ENCODE measurements at regions not wholly inside any gene's neighbourhood (a gene's known extent, or its start where the extent isn't known, plus 50 kb on each side); places are given as distances from the start of the nearest gene placed in this dataset.
A peak's percentile ranks its signal among the peaks of the same experiment; 100 is the strongest.

DNA sequence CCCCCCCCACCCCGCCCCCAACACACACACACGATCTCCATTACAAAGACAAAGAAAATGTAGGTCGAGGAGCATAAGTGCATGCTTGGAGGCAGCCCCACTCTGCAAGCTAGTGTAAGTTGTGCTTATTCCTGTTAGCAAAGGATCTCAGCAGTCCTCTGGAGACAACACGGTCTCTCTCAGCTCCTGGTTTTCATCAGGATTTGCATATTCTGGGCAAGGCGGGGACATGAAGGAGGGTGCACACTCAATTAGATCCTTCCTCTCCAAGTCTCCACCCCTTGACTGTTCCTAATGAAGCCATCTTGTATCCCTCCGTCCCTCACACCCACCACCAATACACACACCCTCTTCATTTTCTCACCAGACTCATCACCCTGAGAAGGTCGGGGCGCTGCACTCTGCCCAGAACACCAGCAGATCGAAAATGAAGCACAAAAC is 63.8 kb downstream of the MRPL46 start:
- no peak for DNase-seq (ENCODE audit: low read depth in 3 of 3)

DNA sequence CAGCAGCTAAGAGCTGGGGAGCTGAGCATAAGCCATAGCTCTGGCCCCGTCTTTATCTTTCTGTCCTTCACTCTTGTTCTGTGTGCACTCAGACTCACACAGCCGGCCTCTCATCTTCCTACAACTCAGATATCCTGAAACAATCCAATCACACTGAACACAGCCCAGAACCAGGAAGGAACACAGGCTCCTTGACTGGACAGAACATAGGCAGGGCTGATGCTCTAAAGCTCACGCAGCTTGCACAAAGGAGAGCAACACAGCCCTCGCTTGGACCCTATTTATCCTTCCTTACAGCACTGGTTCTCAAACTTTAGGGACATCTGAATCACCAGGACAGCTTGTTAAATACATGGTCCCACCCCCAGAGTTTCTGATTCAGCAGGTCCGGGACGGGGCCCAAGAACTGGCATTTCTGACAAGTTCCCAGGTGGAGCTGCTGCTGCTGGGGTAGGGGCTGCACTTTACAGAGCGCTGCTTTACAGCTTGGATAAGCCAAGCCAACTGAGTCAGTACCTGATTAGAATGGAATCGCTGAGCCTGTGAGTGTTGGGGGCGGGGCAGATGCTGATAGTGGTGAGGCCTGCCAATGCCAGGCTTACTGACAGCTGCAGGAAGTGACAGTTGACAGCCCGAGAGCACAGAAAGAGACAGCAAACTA is 65.1 kb downstream of the MRPL46 start:
- peak in 1 of 3 experiments; percentile 35 for DNase-seq (ENCODE audit: low read depth in 3 of 3)

DNA sequence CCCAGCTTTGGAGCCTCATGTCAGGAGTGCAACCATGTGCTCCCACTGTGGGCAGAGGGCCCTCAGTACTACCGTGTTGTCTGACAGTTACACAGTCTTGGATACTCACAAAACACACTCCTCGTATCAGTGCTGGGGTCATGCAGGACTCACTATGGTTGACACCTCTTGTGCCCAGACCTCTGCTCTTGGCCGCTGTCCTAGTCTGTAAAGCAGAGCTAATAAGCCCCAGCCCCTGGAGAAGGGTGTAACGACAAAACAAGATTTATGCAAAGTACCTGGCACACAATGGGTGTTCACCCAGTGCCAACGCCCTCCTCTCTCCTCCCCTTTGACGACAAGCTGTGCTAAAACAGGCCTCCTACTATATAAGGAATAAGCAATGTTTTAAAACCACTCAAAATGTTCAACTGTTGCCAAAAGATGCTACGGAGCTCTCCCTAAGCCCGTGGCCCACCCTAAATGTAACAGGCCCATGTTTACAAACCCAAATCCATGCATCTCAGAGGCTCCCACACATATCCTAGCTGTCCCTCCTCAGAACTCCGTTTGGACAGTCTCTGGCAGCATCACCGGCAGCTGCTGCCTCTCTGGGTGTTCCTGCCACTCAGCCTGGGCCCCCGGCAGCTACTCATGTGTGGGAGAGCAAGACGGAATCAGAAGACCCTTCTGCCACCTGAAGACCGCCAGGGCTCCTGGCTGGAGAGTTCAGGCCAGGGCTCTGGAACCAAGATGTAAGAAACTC is 65.8 kb downstream of the MRPL46 start:
- DNase-seq (ENCODE audit: low read depth in 3 of 3): no peak

DNA sequence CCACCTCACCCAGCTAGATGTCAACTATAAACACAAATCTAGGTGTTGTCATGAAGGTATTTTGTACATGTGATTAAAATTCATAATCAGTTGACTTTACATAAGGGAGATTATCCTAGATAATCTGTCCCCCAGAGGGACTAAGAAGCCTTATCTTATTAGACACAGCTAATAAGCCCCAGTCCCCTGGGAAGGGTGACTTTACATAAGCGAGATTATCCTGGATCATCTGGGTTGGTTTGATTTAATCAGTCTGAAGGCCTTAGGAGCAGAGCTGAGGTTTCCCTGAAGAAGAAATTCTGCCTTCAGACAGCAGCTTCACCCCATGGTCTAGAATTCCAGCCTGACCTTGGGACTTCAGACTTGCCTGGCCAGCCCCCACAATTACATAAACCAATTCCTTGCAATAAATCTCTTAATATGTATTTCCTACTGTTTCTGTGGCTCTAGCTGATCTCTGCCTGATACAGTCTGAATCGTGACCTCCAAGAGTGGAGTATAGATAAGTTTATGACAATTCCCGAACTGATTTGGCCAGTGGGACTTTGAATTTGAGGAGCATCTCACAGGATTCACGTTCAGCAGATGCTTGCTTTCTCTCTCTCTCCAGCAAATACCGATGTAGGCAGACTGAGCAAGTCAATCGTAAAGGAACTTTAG is 66.5 kb downstream of the MRPL46 start:
- DNase-seq (ENCODE audit: low read depth in 3 of 3): no peak

DNA sequence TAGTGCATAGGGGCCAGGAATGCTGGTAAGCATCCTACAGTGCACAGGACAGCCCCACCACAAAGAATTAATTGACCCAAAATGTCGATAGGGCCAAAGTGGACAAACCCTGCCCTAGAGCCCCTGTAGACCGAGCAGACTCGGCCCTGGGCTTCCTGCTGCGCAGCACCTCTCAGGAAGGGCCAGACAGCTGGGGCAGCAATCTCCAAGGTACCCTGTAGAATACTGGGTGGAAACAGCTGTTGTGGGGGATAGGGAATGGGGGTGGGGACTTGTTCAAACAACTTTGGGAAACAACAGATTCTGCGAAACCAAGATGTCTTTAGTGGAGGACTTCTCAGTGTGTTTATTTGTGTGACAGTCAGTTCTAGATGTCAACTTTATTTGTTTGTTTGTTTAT is 67.1 kb downstream of the MRPL46 start:
- DNase-seq (ENCODE audit: low read depth in 3 of 3): no peak

DNA sequence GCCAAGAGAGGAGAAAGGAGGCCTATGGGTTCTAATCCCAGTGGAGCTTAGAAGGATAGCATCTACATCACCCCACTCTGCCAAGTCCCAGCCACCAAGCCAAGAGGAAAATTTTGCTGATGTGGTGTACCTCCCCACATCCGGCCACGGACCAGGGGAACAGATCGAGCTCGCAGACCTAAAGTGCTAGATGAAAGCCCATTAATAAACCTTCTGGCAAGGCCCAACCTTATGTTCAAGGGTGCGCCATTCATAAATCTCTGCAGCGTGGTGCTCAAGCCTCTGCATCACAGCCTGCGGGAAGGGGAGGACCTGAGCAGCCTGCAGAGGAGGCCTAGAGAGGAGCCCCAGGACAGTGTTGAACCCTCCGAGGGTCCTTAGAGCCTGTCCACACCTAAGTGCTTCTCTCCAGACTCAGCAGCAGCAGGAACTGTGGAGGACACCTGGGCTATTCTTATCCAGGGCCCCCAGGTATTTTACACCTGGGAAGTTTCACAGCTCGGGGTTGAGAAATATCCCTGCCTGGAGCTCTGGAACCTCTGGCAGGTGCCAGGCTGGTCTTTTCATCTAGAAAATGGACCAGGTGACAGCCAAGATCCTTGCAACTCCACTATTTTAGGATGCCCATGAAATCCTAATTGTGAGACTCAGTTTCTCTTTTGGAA is 68.0 kb downstream of the MRPL46 start:
- no peak for DNase-seq (ENCODE audit: low read depth in 3 of 3)

DNA sequence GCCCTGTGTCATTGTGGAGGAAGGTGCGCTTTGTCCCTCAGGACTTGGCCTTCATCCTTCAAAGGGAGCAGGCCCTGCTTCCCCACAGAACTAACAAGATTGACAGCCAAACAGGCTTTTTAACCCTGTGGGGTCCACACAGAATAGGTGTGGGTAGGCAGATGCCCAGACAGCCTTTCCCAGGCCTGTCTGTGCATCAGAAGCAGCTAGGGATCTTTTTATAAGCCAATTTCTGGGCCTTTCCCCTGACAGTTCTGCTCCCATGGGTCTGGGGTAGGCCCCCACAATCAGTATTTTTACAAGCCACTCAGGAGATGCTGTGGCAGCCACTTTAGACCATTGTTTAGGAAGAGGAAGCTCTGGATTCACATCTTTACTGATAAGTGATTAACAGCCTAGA is 69.2 kb downstream of the MRPL46 start:
- DNase-seq (ENCODE audit: low read depth in 3 of 3): no peak

DNA sequence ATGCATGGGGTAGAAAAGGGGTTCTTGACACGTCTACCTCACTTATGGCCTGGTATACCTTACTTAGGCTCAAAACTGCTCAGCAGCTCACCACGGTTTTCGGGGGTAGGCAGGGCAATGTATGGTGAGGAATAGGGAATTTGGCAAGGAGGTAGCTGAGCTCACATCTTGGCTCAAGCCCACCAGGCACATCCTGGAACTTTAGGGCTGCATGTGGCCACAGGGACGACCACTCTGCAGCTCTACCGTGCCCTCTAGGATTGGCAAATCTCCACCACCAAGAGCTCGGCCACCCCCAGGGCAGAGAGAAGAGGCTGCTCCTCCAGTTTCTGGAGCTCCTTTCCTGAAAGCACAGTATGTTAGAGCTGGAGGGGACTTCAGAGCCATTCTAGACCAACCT is 69.7 kb downstream of the MRPL46 start:
- DNase-seq (ENCODE audit: low read depth in 3 of 3): no peak

DNA sequence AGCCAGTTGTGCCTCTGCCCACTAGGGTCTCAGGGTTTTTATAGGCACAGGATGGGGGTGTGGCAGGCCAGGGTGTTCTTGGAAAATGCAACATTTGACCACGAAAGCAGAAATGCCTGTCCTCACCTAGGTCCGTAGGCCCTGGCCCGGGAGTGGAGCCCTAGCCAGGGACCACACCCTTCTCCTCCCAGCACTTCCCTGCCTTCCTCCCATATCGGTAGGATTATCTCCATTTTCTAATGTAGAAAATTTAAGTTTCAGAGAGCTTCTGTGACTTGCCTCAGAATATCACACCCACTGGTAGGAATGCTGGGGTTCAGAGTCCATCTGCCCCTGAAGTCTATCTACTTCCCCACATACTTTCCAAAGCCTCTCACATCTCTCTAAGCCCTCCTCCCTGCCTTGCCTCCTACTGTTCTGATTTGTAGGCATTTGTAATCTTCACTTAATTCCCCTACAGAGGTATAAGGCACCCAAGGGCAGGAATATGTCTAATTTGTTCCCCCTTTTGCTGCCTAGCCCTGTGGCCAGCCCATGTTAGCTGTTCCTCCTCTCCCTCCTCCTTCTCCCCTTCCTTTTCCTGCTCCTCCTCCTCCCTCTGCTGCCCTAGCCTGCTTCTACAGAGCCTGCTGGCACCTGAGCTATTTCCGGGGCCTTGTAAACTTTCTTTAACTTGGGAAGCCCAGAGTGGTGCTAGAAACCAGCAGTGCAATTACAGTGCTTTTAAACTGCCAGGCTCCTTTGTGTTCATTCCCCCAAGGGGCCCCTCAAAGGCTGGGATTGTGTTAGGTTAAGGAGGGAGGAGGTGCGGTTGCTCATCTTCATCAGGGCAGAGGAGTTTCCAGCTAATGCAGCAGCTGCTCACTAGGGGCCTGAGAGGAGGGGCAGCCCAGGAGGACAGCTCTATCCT is 71.1 kb downstream of the MRPL46 start:
- no peak for DNase-seq (ENCODE audit: low read depth in 3 of 3)

DNA sequence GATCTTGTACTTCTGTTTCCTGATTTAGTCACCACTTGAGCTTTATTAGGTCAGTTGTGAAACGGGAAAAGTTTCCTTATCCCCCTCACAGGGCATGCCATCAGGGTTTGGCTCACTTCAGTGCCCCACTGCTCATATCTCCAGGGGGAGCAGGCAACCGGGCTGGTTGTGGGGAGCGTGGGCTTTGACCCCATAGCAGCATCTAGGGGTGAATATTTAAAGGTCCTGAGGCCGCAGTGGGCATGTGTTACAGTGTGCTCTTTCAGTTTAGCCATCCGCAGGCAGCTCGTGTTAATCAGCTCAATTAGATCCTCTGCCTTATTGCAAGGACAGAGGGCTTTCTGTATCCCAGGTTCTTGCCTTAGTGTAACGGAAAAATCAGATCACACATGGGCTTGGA is 71.9 kb downstream of the MRPL46 start:
- no peak for DNase-seq (ENCODE audit: low read depth in 3 of 3)

DNA sequence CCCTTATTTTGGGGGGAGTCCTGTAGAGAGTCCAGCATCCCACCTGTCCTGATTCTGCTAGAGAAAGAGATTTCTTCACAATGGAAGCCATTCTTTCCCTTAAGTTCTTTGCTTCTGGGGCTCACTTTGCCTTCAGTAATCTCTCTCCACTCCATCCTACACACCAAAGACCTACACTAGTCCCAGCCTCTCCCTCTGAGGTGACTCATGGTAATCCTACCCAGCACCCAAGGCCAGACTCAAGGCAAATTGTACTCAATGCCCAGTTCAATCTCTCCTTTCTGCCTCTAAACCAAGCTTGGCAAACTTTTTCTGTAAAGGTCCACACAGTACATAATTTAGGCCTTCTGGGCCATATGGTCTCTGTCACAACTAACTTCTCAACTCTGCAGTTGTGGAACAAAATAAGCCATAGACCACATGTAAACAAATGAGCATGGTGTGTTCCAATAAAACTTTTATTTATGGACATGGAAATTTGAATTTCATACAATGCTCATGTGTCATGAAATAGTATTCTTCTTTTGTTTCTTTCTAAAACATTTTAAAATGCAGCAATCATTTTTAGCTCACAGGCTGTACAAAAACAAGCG is 72.5 kb downstream of the MRPL46 start:
- no peak for DNase-seq (ENCODE audit: low read depth in 3 of 3)

DNA sequence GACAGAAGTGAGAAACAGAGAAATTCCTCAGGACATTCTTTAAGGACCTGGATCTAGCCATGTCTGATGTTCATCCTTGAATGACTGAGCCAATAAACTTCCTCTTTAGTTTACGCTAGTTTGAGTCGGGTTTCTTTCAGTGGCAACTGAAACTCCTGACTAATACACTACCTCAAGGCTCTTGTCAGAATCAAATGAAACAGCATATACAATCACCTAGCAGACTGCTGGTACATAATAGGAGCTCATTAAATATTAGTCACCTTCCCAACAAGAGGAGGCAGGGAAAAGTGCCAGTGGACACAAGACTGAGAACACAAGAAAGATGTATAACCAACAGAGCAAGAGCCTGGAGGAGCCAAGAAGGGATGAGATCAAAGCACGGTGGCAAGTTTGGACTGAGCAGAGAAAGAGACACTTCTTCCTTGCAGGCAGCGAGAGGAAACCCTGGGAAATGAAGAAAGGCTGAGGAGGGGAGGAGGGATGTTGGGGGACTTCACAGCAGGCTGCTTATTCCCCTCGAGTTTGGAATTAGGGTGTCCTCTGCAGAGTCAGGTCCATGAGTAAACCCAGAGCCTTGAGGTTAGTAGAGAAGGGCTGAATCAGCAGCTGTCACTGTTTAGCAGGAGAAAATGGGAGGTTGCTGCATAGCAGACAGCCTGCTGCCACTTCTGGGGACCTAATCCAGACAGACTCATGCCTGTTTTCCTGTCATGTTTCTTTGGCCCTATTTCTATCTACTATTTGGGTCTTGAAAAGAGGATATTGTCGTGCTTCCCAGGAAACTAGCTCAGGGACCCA is 73.3 kb downstream of the MRPL46 start:
- DNase-seq (ENCODE audit: low read depth in 3 of 3): no peak

DNA sequence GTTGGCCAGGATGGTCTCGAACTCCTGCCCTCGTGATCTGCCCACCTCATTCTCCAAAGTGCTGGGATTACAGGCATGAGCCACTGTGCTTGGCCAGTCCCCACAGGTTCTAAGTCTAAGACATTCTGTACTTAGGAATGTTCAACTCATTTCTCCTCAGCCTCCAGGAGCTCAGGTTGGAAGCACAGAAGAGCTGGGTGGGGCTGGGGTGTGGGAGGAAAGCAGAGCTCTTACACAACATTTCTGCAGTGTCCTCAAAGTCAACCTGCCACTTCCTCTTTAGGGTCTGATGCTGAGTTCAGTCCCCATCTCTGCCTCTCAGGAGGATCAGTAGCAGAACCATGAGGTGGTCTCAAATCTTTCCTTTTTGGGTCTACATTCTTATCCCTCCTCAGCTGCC is 75.5 kb downstream of the MRPL46 start:
- DNase-seq (ENCODE audit: low read depth in 3 of 3): no peak

DNA sequence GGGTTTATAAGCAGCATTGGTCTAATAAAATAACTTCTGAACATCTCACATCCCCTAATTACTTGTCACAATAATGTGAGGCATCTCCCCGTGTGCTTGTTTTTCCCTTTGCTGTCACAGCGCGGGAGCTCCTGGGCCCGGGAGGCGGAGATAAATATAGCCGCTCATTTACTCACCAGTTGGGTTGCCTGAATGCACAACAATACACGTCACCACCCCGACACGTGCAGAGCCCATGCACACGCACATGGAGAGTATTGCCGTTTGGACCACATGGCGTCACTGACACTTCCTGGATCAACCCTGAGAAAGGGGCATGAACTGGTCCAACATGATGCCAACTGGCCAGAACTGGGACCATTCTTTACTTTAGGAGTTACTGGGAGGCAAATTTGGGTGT is 76.2 kb downstream of the MRPL46 start:
- DNase-seq (ENCODE audit: low read depth in 3 of 3): no peak

DNA sequence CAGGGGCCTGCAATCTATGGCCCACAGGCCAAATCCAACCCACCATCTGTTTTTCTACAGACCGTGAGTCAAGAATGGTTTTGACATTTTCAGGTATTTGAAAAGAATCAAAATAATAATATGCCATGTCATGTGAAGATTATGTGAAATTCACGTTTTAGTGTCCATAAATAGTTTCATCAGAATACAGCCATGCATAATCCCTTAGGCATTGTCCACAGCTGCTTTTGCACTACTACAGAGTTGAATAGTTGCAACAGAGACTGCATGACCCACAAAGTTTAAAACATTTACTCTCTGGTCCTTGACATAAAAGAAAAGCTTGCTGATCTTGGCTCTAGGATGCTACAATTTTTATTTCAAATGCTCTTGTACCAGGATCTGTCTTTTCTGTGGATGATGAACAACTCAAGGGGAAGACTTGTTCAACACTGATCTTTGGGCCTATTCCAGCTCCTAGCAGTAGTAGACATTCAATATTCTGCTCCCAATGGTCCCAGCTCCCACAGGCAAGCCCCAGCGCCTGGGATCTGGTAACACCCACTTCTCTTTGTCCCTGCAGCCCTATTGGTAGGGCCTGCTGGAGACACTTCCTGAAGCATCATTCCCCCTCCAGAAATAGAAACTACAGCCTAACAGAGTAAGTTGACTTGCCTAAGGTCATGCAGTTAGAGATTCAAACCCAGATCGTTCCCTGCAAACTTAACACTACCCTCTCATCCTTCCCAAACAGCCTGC is 76.9 kb downstream of the MRPL46 start:
- DNase-seq (ENCODE audit: low read depth in 3 of 3): no peak

DNA sequence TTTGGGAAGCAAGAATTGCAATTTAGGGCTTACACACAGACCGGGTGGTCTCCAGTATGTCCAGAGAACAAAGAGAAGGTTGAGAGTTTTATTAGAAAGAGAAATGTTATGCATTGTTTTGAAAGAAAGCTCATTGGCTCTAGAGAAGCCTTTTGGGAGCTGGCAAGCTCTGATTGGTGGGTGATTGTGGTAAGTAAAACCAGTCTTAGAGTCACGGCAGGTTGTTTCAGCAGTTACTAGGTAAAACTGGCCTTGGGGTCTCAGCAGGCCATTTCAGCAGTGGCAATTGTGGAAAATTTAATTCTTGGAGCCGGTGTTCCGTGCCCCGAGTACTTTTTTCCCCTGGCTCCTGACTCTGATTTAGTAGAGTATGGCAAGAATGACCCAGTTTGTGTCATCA is 78.1 kb downstream of the MRPL46 start:
- no peak for DNase-seq (ENCODE audit: low read depth in 3 of 3)

DNA sequence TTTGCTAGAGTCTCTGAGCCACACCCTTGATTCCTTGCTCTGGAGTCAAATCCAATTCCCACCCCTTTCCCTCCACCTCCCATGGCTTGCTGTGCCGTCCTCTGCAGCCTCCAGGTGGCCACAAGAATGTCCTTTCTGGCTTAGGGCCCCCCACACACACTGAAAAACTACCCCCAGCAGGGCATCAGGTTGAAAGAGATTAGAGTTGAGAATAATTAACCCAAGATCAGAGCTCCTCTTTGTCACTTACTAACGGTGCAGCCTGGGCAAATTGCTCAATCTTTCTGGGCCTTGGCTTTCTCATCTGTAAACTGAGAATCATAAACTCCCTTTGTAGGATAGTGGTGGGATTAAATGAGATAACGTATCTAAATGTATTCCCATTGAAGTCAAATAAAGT is 78.5 kb downstream of the MRPL46 start:
- DNase-seq (ENCODE audit: low read depth in 3 of 3): no peak

DNA sequence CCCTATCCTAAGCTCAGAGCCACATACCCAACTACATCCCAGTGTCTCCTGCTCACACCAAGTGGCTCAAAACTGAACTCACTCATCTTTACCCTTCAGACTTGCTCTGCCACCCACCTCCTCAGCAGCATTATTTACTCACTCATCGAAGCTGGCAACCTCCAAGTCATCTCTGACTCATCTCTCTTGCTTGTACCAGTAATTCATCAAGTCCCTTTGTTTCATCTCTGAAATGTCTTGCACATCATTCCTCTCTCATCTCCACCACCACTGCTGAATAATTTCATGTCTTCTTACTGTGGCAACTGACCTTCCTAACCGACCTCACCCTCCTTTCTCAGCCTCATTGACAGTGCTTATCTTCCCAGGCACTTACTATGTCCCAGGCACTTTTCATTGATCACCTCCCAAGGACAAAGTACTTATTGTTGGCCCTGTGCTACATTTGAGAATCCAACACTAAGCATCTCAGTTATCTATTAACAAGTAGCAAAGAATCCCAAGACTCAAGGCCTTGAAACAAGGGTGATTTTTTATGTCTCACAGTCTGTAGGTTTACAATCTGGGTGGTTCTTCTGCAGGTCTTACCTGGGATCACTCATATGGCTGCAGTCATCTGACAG is 82.0 kb downstream of the MRPL46 start:
- peak in 1 of 3 experiments; percentile 7 for DNase-seq (ENCODE audit: low read depth in 3 of 3)

DNA sequence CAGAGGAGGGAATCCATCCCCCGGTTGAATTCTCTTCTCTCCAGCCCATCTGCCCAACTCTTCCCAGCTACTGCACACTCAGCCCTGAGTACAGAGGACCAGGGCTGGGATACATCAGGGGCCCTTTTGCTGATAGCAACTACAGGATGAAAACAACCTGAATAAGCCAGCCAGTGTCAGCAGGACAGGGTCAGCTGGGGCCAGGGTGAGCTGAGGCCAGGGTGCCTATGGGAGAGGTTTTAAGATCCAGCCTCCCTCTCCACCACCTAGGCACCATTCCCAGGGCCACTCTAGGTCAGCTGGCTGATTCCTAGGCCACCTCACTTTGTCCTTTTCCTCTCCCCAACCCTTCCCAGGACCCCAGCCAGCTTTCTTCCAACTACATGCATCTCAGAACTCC is 83.8 kb downstream of the MRPL46 start:
- no peak for DNase-seq (ENCODE audit: low read depth in 3 of 3)

Measured in stimulated activated CD4-positive, alpha-beta T cell treated with anti-CD3 and anti-CD28 coated beads, TNF-alpha, amount 100 ng/mL, for 24 hours (primary cell).